ENCODE measurements at regions not wholly inside any gene's neighbourhood (a gene's known extent, or its start where the extent isn't known, plus 50 kb on each side); places are given as distances from the start of the nearest gene placed in this dataset.

- intact Hi-C loops (cut with micrococcal nuclease): no loop called here
- ChIA-PET POLR2A (interaction anchor here (1.4 kb wide), 1 partner anchor 15 kb away, joined by 3 read pairs; no protein-coding TSS in a partner anchor), CTCF (interaction anchor here (0.5 to 1.7 kb wide), 5 partner anchors 15 to 1468 kb away, joined by 3 to 5 read pairs (median 3); partner anchors contain the start of gene FOXA1)
- Mint-ChIP-seq H3K36me3 (ENCODE audit: insufficient read depth, unreplicated experiment) (no peaks in the 10 kb centered on the region), H3K27me3 (ENCODE audit: insufficient read depth, unreplicated experiment) (no peaks in the 10 kb centered on the region), H3K4me3 (ENCODE audit: unreplicated experiment) (no peak overlapping the region), H3K27ac (ENCODE audit: low read depth, unreplicated experiment) (no peak overlapping the region), H3K4me1 (ENCODE audit: insufficient read depth, unreplicated experiment) (peaks cover 6% of the 10 kb centered on the region), H3K9me3 (ENCODE audit: unreplicated experiment) (no peaks in the 10 kb centered on the region)
- TF ChIP-seq CTCF (IDR thresholded peaks at IDR 0.05; ENCODE audit: unreplicated experiment): no peak
- no peak for DNase-seq (ENCODE audit: unreplicated experiment)
- BruUV-seq (replicated peaks): no TSS peak
Observed at GRCh38 chr14:38111046-38111445, 96.7 kb upstream of the SSTR1 start.

- no peak overlapping the region for H3K27ac Mint-ChIP-seq (ENCODE audit: low read depth, unreplicated experiment)
- POLR2A ChIA-PET: interaction anchor here (0.6 kb wide), 2 partner anchors 71 to 87 kb away, joined by 3 read pairs; no protein-coding TSS in a partner anchor
- CTCF ChIA-PET: interaction anchor here (0.9 kb wide), 1 partner anchor 75 kb away, joined by 3 read pairs; no protein-coding TSS in a partner anchor
- H3K27me3 Mint-ChIP-seq (ENCODE audit: insufficient read depth, unreplicated experiment): no peaks in the 10 kb centered on the region
- no peak for TF ChIP-seq CTCF (IDR thresholded peaks at IDR 0.05; ENCODE audit: unreplicated experiment)
- H3K9me3 Mint-ChIP-seq (ENCODE audit: unreplicated experiment): no peaks in the 10 kb centered on the region
- DNase-seq (ENCODE audit: unreplicated experiment): no peak
- intact Hi-C loops (cut with micrococcal nuclease): no loop called here
- H3K4me3 Mint-ChIP-seq (ENCODE audit: unreplicated experiment): no peak overlapping the region
- no TSS peak for BruUV-seq (replicated peaks)
- peaks cover 5% of the 10 kb centered on the region for H3K4me1 Mint-ChIP-seq (ENCODE audit: insufficient read depth, unreplicated experiment)
- H3K36me3 Mint-ChIP-seq (ENCODE audit: insufficient read depth, unreplicated experiment): no peaks in the 10 kb centered on the region
Observed at GRCh38 chr14:38113546-38113945, 94.2 kb upstream of the SSTR1 start.

- no peak overlapping the region for H3K4me3 Mint-ChIP-seq (ENCODE audit: unreplicated experiment)
- H3K36me3 Mint-ChIP-seq (ENCODE audit: insufficient read depth, unreplicated experiment): no peaks in the 10 kb centered on the region
- CTCF ChIA-PET: no interaction called here
- BruUV-seq (replicated peaks): no TSS peak
- DNase-seq (ENCODE audit: unreplicated experiment): no peak
- POLR2A ChIA-PET: no interaction called here
- no peak overlapping the region for H3K27ac Mint-ChIP-seq (ENCODE audit: low read depth, unreplicated experiment)
- no peaks in the 10 kb centered on the region for H3K9me3 Mint-ChIP-seq (ENCODE audit: unreplicated experiment)
- H3K27me3 Mint-ChIP-seq (ENCODE audit: insufficient read depth, unreplicated experiment): no peaks in the 10 kb centered on the region
- no peak for TF ChIP-seq CTCF (IDR thresholded peaks at IDR 0.05; ENCODE audit: unreplicated experiment)
- no peaks in the 10 kb centered on the region for H3K4me1 Mint-ChIP-seq (ENCODE audit: insufficient read depth, unreplicated experiment)
- intact Hi-C loops (cut with micrococcal nuclease): no loop called here
Observed at GRCh38 chr14:38116895-38117294, 90.8 kb upstream of the SSTR1 start.

GRCh38 chr14:38120109-38120508 is 87.6 kb upstream of the SSTR1 start:
- no peak overlapping the region for H3K27ac Mint-ChIP-seq (ENCODE audit: low read depth, unreplicated experiment)

More at GRCh38 chr14:38120109-38120508, 87.6 kb upstream of the SSTR1 start:
- Mint-ChIP-seq H3K4me3 (ENCODE audit: unreplicated experiment) (no peak overlapping the region), H3K4me1 (ENCODE audit: insufficient read depth, unreplicated experiment) (no peaks in the 10 kb centered on the region), H3K27me3 (ENCODE audit: insufficient read depth, unreplicated experiment) (no peaks in the 10 kb centered on the region), H3K36me3 (ENCODE audit: insufficient read depth, unreplicated experiment) (no peaks in the 10 kb centered on the region), H3K9me3 (ENCODE audit: unreplicated experiment) (no peaks in the 10 kb centered on the region)
- ChIA-PET CTCF (interaction anchor here (1.7 kb wide), 1 partner anchor 134 kb away, joined by 3 read pairs; no protein-coding TSS in a partner anchor), POLR2A (interaction anchor here (0.7 kb wide), 1 partner anchor 773 kb away, joined by 3 read pairs; no protein-coding TSS in a partner anchor)
- DNase-seq (ENCODE audit: unreplicated experiment): no peak
- no TSS peak for BruUV-seq (replicated peaks)
- TF ChIP-seq CTCF (IDR thresholded peaks at IDR 0.05; ENCODE audit: unreplicated experiment): no peak
- intact Hi-C loops (cut with micrococcal nuclease): no loop called here
